H9 (cell line): ENCODE measurements at regions not wholly inside any gene's neighbourhood (a gene's known extent, or its start where the extent isn't known, plus 50 kb on each side); places are given as distances from the start of the nearest gene placed in this dataset.

Source experiments
- DNase-seq: peaks from one replicate; pipeline ENCODE4 v3.0.0-alpha.2; 2017
- H2AFZ ChIP-seq: one replicate; pipeline ENCODE4 v1.6.1; 2013; ENCODE audit warnings: mild to moderate bottlenecking, low read length, control low read depth, moderate library complexity
- H2AK5ac ChIP-seq: 2 replicates; pipeline ENCODE4 v1.6.1; 2013; ENCODE audit warnings: low read length, control low read depth, mixed read lengths; ENCODE audit not compliant: insufficient read length
- H2BK120ac ChIP-seq: one replicate; pipeline ENCODE4 v1.6.1; 2013; ENCODE audit warnings: low read depth, mild to moderate bottlenecking, low read length, control low read depth, inconsistent platforms; ENCODE audit not compliant: poor library complexity, severe bottlenecking
- H2BK12ac ChIP-seq: 2 replicates; pipeline ENCODE4 v1.6.1; 2013; ENCODE audit warnings: low read length, control low read depth, mixed read lengths, low read depth; ENCODE audit not compliant: insufficient read length
- H2BK15ac ChIP-seq: 2 replicates; pipeline ENCODE4 v1.6.1; 2013; ENCODE audit warnings: low read depth, low read length, control low read depth
- H2BK20ac ChIP-seq: one replicate; pipeline ENCODE4 v1.6.1; 2013; ENCODE audit warnings: low read depth, mild to moderate bottlenecking, low read length, control low read depth, inconsistent platforms; ENCODE audit not compliant: poor library complexity, severe bottlenecking
- H2BK5ac ChIP-seq: 2 replicates; pipeline ENCODE4 v1.6.1; 2013; ENCODE audit warnings: low read length, control low read depth, mixed read lengths; ENCODE audit not compliant: insufficient read length
- H3K14ac ChIP-seq: 2 replicates; pipeline ENCODE4 v1.6.1; 2013; ENCODE audit warnings: low read length, control low read depth; ENCODE audit not compliant: insufficient read depth
- H3K18ac ChIP-seq: 2 replicates; pipeline ENCODE4 v1.6.1; 2013; ENCODE audit warnings: low read depth, mild to moderate bottlenecking, mixed read lengths, low read length, control low read depth; ENCODE audit not compliant: insufficient read length
- H3K23ac ChIP-seq: 2 replicates; pipeline ENCODE4 v1.6.1; 2013; ENCODE audit warnings: low read length, control low read depth, mixed read lengths, low read depth; ENCODE audit not compliant: insufficient read length
- H3K23me2 ChIP-seq: 2 replicates; pipeline ENCODE4 v1.6.1; 2013; ENCODE audit warnings: low read depth, mild to moderate bottlenecking, mixed read lengths, low read length, control low read depth; ENCODE audit not compliant: insufficient read length, poor library complexity, severe bottlenecking
- H3K27ac ChIP-seq: 2 replicates; pipeline ENCODE4 v1.5.1; 2013; ENCODE audit warnings: low read length, control low read depth, mixed read lengths, low read depth; ENCODE audit not compliant: insufficient read length
- H3K27me3 ChIP-seq: 2 replicates; pipeline ENCODE4 v1.6.1; 2013; ENCODE audit warnings: low read length, control low read depth, inconsistent platforms; ENCODE audit not compliant: insufficient read depth
- H3K4ac ChIP-seq: 2 replicates; pipeline ENCODE4 v1.6.1; 2013; ENCODE audit warnings: low read depth, mild to moderate bottlenecking, control low read depth, inconsistent platforms, low read length, moderate library complexity
- H3K4me1 ChIP-seq: 2 replicates; pipeline ENCODE4 v1.6.1; 2013; ENCODE audit warnings: low read length, control low read depth, inconsistent platforms; ENCODE audit not compliant: insufficient read depth
- H3K4me2 ChIP-seq: 2 replicates; pipeline ENCODE4 v1.6.1; 2013; ENCODE audit warnings: low read length, control low read depth, mixed read lengths; ENCODE audit not compliant: insufficient read length, insufficient read depth
- H3K56ac ChIP-seq: 2 replicates; pipeline ENCODE4 v1.6.1; 2013; ENCODE audit warnings: low read depth, mild to moderate bottlenecking, mixed read lengths, low read length, control low read depth; ENCODE audit not compliant: insufficient read length
- H3K79me1 ChIP-seq: 2 replicates; pipeline ENCODE4 v1.6.1; 2013; ENCODE audit warnings: low read depth, mild to moderate bottlenecking, moderate library complexity, low read length, control low read depth, inconsistent platforms; ENCODE audit not compliant: insufficient read depth, poor library complexity, severe bottlenecking
- H3K79me2 ChIP-seq: 2 replicates; pipeline ENCODE4 v1.6.1; 2013; ENCODE audit warnings: low read length, control low read depth, inconsistent platforms; ENCODE audit not compliant: insufficient read depth
- H3K9ac ChIP-seq: 2 replicates; pipeline ENCODE4 v1.6.1; 2013; ENCODE audit warnings: low read length, control low read depth, mixed read lengths; ENCODE audit not compliant: insufficient read length; ENCODE audit errors: extremely low read depth
- H3K9me3 ChIP-seq: one replicate; pipeline ENCODE4 v1.6.1; 2013; ENCODE audit warnings: low read depth, low read length, inconsistent platforms; ENCODE audit not compliant: control insufficient read depth
- H3T11ph ChIP-seq: one replicate; pipeline ENCODE4 v1.6.1; 2013; ENCODE audit warnings: mild to moderate bottlenecking, low read length, control low read depth, inconsistent platforms
- H4K20me1 ChIP-seq: one replicate; pipeline ENCODE4 v1.6.1; 2013; ENCODE audit not compliant: control insufficient read depth, insufficient read length, insufficient read depth
- H4K5ac ChIP-seq: 2 replicates; pipeline ENCODE4 v1.6.1; 2013; ENCODE audit warnings: low read depth, mild to moderate bottlenecking, mixed read lengths, low read length, control low read depth; ENCODE audit not compliant: insufficient read length
- H4K8ac ChIP-seq: replicated peaks from 2 replicates; pipeline ENCODE4 v1.6.1; 2013; ENCODE audit warnings: low read length, control low read depth, mixed read lengths, low read depth; ENCODE audit not compliant: insufficient read length
- H4K91ac ChIP-seq: 2 replicates; pipeline ENCODE4 v1.6.1; 2013; ENCODE audit warnings: low read depth, mild to moderate bottlenecking, moderate library complexity, mixed read lengths, low read length, control low read depth; ENCODE audit not compliant: insufficient read length
- H3K27ac Mint-ChIP-seq, 3 experiments: 2 replicates in 2 of 3; 3 replicates in 1 of 3; pipeline ENCODE4 v1.8.0; 2020 to 2021; ENCODE audit warnings: mixed read lengths in 3 of 3, mild to moderate bottlenecking in 1 of 3, moderate library complexity in 1 of 3
- H3K27me3 Mint-ChIP-seq: 2 replicates; pipeline ENCODE4 v1.8.0; 2021; ENCODE audit warnings: low read depth, mild to moderate bottlenecking, moderate library complexity, mixed read lengths
- H3K36me3 Mint-ChIP-seq, 3 experiments: 2 replicates in 2 of 3; 3 replicates in 1 of 3; pipeline ENCODE4 v1.8.0; 2020 to 2021; ENCODE audit warnings: low read depth in 3 of 3, mixed read lengths in 3 of 3; ENCODE audit not compliant: insufficient read depth in 1 of 3
- H3K4me1 Mint-ChIP-seq, 2 experiments: 2 replicates each; pipeline ENCODE4 v1.8.0; 2020; ENCODE audit warnings: mixed read lengths in 2 of 2
- H3K4me3 Mint-ChIP-seq, 2 experiments: 2 replicates in 1 of 2; 3 replicates in 1 of 2; pipeline ENCODE4 v1.8.0; 2020 to 2021; ENCODE audit warnings: mild to moderate bottlenecking in 2 of 2, mixed read lengths in 2 of 2, moderate library complexity in 1 of 2
- H3K9me3 Mint-ChIP-seq, 2 experiments: 2 replicates in 1 of 2; 3 replicates in 1 of 2; pipeline ENCODE4 v1.8.0; 2020; ENCODE audit warnings: mild to moderate bottlenecking in 2 of 2, mixed read lengths in 2 of 2, moderate library complexity in 1 of 2
- WGBS: extraction: QIAGEN DNeasy Blood & Tissue Kit; methylation state at CpG from one replicate; pipeline ENCODE4 v1.1.7; 2013; ENCODE audit warnings: missing lambda C conversion rate, low lambda C conversion rate, mixed read lengths; ENCODE audit not compliant: insufficient read length; ENCODE audit errors: extremely low coverage; 5-methylcytosine and 5-hydroxymethylcytosine counted together
- TF ChIP-seq, protein P1 (sequence below): fragments of 200-600 bp; sonication (generic); conservative IDR thresholded peaks from 3 replicates; pipeline ENCODE4 v1.8.0; 2021; ENCODE audit warnings: antibody characterized with exemption, mild to moderate bottlenecking

DNA sequence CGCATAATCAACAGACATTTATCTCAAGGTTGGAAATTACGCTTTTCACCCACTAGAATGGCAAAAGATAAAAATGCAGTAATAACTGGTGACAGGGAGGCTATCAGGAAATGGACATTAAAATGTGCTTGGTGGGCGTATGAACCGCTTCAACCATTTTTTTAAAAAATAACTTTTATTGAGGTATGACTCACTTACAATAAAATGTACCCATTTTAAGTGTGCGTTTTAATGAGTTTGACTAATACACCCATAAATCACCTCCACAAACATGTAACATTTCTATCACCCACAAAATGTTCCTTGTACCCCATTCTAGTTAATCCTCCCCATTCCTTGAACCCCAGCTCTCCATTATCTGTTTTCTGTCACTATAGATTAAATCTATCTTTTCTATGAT, 96.8 kb downstream of the IYD start:
- Mint-ChIP-seq H3K27me3 (peaks cover 9% of the 10 kb centered on the region), H3K36me3 (no peaks in the 10 kb centered on the region; a peak in 1 of 7 replicates)
- DNase-seq: no peak

More for the DNA sequence above, 96.8 kb downstream of the IYD start:
- H3K4me1 Mint-ChIP-seq: no peaks in the 10 kb centered on the region
- Histone ChIP-seq H3K27ac (no peak overlapping the region), H2BK5ac (no peak overlapping the region), H3K4me2 (no peak overlapping the region), H3K14ac (no peak overlapping the region), H3K79me1 (no peaks in the 10 kb centered on the region), H3K4ac (no peak overlapping the region), H3K56ac (no peak overlapping the region), H2BK12ac (no peak overlapping the region), H4K5ac (no peak overlapping the region), H4K8ac (no peak overlapping the region), H3K79me2 (no peaks in the 10 kb centered on the region), H3K27me3 (no peaks in the 10 kb centered on the region), H3K18ac (no peak overlapping the region), H3K9ac (no peak overlapping the region), H2BK15ac (no peak overlapping the region), H3K9me3 (no peaks in the 10 kb centered on the region), H2BK120ac (no peak overlapping the region), H4K91ac (no peak overlapping the region), H3T11ph (no peak overlapping the region), H2BK20ac (no peak overlapping the region), H2AK5ac (no peak overlapping the region), H3K23me2 (no peaks in the 10 kb centered on the region), H4K20me1 (no peaks in the 10 kb centered on the region), H3K4me1 (no peaks in the 10 kb centered on the region), H2AFZ (no peak overlapping the region), H3K23ac (no peak overlapping the region)
- H3K27ac Mint-ChIP-seq: no peak overlapping the region
- H3K4me3 Mint-ChIP-seq: no peak overlapping the region
- H3K9me3 Mint-ChIP-seq: no peaks in the 10 kb centered on the region; a peak in 1 of 5 replicates
- WGBS: no CpG with 5 or more reads among the region's 5 CpGs
- TF ChIP-seq, protein P1, sequence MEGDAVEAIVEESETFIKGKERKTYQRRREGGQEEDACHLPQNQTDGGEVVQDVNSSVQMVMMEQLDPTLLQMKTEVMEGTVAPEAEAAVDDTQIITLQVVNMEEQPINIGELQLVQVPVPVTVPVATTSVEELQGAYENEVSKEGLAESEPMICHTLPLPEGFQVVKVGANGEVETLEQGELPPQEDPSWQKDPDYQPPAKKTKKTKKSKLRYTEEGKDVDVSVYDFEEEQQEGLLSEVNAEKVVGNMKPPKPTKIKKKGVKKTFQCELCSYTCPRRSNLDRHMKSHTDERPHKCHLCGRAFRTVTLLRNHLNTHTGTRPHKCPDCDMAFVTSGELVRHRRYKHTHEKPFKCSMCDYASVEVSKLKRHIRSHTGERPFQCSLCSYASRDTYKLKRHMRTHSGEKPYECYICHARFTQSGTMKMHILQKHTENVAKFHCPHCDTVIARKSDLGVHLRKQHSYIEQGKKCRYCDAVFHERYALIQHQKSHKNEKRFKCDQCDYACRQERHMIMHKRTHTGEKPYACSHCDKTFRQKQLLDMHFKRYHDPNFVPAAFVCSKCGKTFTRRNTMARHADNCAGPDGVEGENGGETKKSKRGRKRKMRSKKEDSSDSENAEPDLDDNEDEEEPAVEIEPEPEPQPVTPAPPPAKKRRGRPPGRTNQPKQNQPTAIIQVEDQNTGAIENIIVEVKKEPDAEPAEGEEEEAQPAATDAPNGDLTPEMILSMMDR: no peak
